H1 (cell line): ENCODE measurements at regions not wholly inside any gene's neighbourhood (a gene's known extent, or its start where the extent isn't known, plus 50 kb on each side); places are given as distances from the start of the nearest gene placed in this dataset.

Experiments used
- CTCF ChIA-PET: fragments of 300-600 bp; sonication (Branson Sonifier 250); formaldehyde crosslinking; loops from one replicate; lab custom pipeline; 2021; ENCODE audit not compliant: partially characterized antibody; lab: Charles Lee
- POLR2A ChIA-PET: fragments of 300-600 bp; sonication (Branson Sonifier 250); formaldehyde crosslinking; loops from one replicate; lab custom pipeline; 2021; ENCODE audit warnings: inconsistent platforms; ENCODE audit not compliant: partially characterized antibody; lab: Charles Lee
- DNase-seq, 2 experiments: peaks; one replicate each; pipeline versions ENCODE4 v3.0.0 to v3.0.0-alpha.2; 2010 to 2022; ENCODE audit warnings: low spot score in 2 of 2, low read depth in 1 of 2, mixed read lengths in 1 of 2
- FAIRE-seq: peaks from 2 replicates; lab custom pipeline; 2011; peaks lifted over from hg19 to GRCh38; lab: Jason Lieb, UNC
- H2AFZ ChIP-seq: 2 replicates; pipeline ENCODE4 v1.8.1; 2012; ENCODE audit warnings: low read length, inconsistent platforms
- H2AK5ac ChIP-seq: 2 replicates; pipeline ENCODE4 v1.6.1; 2013; ENCODE audit warnings: low read depth, low read length
- H2BK120ac ChIP-seq: replicated peaks from 2 replicates; pipeline ENCODE3; 2013; ENCODE audit warnings: low read depth, low read length, inconsistent platforms
- H2BK12ac ChIP-seq: 2 replicates; pipeline ENCODE4 v1.6.1; 2013; ENCODE audit warnings: low read depth, low read length
- H2BK15ac ChIP-seq: 2 replicates; pipeline ENCODE4 v1.6.1; 2013; ENCODE audit warnings: low read length
- H2BK20ac ChIP-seq: 2 replicates; pipeline ENCODE4 v1.6.1; 2013; ENCODE audit warnings: low read length
- H2BK5ac ChIP-seq: 2 replicates; pipeline ENCODE4 v1.6.1; 2013; ENCODE audit warnings: low read depth, low read length
- H3K14ac ChIP-seq: 2 replicates; pipeline ENCODE4 v1.6.1; 2013; ENCODE audit warnings: inconsistent platforms; ENCODE audit not compliant: insufficient read length
- H3K18ac ChIP-seq: 2 replicates; pipeline ENCODE4 v1.6.1; 2013; ENCODE audit warnings: low read length; ENCODE audit errors: extremely low read depth
- H3K23ac ChIP-seq: 2 replicates; pipeline ENCODE4 v1.6.1; 2013; ENCODE audit warnings: inconsistent platforms; ENCODE audit not compliant: insufficient read length
- H3K23me2 ChIP-seq: 2 replicates; pipeline ENCODE4 v1.6.1; 2013; ENCODE audit warnings: low read depth, low read length
- H3K27ac ChIP-seq: 2 replicates; pipeline ENCODE4 v1.6.1; 2011; ENCODE audit warnings: low read depth, low read length, inconsistent platforms
- H3K27me3 ChIP-seq, 4 experiments: replicated peaks in 1 of 4; 1 replicate in 1 of 4; 2 replicates in 3 of 4; pipeline versions ENCODE4 v1.6.1 to v1.8.1; 2011 to 2013; ENCODE audit warnings: low read length in 3 of 4, mild to moderate bottlenecking in 3 of 4, inconsistent platforms in 2 of 4, mixed read lengths in 2 of 4, moderate library complexity in 1 of 4; ENCODE audit not compliant: control insufficient read depth in 3 of 4, insufficient read depth in 3 of 4; ENCODE audit errors: extremely low read depth in 1 of 4
- H3K36me3 ChIP-seq, 4 experiments: 2 replicates each; pipeline versions ENCODE4 v1.6.1 to v1.8.1; 2011 to 2013; ENCODE audit warnings: mild to moderate bottlenecking in 4 of 4, low read length in 3 of 4, moderate library complexity in 2 of 4, control low read depth in 1 of 4, inconsistent platforms in 1 of 4; ENCODE audit not compliant: insufficient read depth in 4 of 4, control insufficient read depth in 2 of 4
- H3K4ac ChIP-seq: replicated peaks from 2 replicates; pipeline ENCODE3; 2013; ENCODE audit warnings: low read length, low read depth, mixed read lengths, inconsistent platforms; ENCODE audit not compliant: insufficient read length
- H3K4me1 ChIP-seq, 4 experiments: replicated peaks in 1 of 4; 1 replicate in 1 of 4; 2 replicates in 3 of 4; pipeline versions ENCODE4 v1.6.1 to v1.8.1; 2011 to 2013; ENCODE audit warnings: low read length in 3 of 4, inconsistent platforms in 2 of 4, mixed read lengths in 1 of 4; ENCODE audit not compliant: insufficient read depth in 4 of 4, control insufficient read depth in 3 of 4
- H3K4me2 ChIP-seq, 2 experiments: 2 replicates each; pipeline versions ENCODE4 v1.6.1 to v1.8.1; 2011 to 2013; ENCODE audit warnings: low read depth in 2 of 2, low read length in 2 of 2, control low read depth in 1 of 2, inconsistent platforms in 1 of 2, mild to moderate bottlenecking in 1 of 2; ENCODE audit not compliant: insufficient read depth in 1 of 2
- H3K4me3 ChIP-seq, 4 experiments: fragments of 200-600, 300-600 bp in 1 of 4; sonication (generic), shearing (Covaris generic), sonication (Bioruptor Twin) in 1 of 4; 2 replicates each; pipeline versions ENCODE4 v1.5.1 to v1.8.1; 2011 to 2016; ENCODE audit warnings: low read length in 4 of 4, low read depth in 3 of 4, control low read depth in 2 of 4, inconsistent platforms in 2 of 4, mild to moderate bottlenecking in 2 of 4, mixed read lengths in 1 of 4, moderate library complexity in 1 of 4; ENCODE audit not compliant: insufficient read depth in 2 of 4; ENCODE audit errors: extremely low read depth in 1 of 4
- H3K56ac ChIP-seq: replicated peaks from 2 replicates; pipeline ENCODE3; 2013; ENCODE audit warnings: low read depth, mild to moderate bottlenecking, mixed read lengths, low read length, inconsistent platforms; ENCODE audit not compliant: insufficient read length
- H3K79me1 ChIP-seq: 2 replicates; pipeline ENCODE4 v1.6.1; 2013; ENCODE audit warnings: low read depth, low read length, control low read depth
- H3K79me2 ChIP-seq, 2 experiments: 2 replicates each; pipeline versions ENCODE4 v1.6.1 to v1.8.1; 2012 to 2013; ENCODE audit warnings: low read length in 2 of 2, mild to moderate bottlenecking in 2 of 2, inconsistent platforms in 1 of 2; ENCODE audit not compliant: insufficient read depth in 2 of 2, control insufficient read depth in 1 of 2
- H3K9ac ChIP-seq, 4 experiments: replicated peaks in 1 of 4; 1 replicate in 1 of 4; 2 replicates in 3 of 4; pipeline versions ENCODE4 v1.6.1 to v1.8.1; 2011 to 2013; ENCODE audit warnings: low read depth in 3 of 4, low read length in 3 of 4, control low read depth in 2 of 4, mild to moderate bottlenecking in 2 of 4, moderate library complexity in 2 of 4, inconsistent platforms in 1 of 4; ENCODE audit errors: extremely low read depth in 1 of 4
- H3K9me3 ChIP-seq, 2 experiments: 2 replicates each; pipeline versions ENCODE4 v1.6.1 to v1.8.1; 2012 to 2013; ENCODE audit warnings: mild to moderate bottlenecking in 2 of 2, moderate library complexity in 2 of 2, control low read depth in 1 of 2, inconsistent platforms in 1 of 2, low read depth in 1 of 2, low read length in 1 of 2, mixed read lengths in 1 of 2; ENCODE audit not compliant: insufficient read depth in 2 of 2
- H4K20me1 ChIP-seq, 2 experiments: replicated peaks in 1 of 2; 2 replicates each; pipeline versions ENCODE3 to v1.8.1; 2011 to 2013; ENCODE audit warnings: inconsistent platforms in 2 of 2, low read length in 2 of 2, mild to moderate bottlenecking in 1 of 2; ENCODE audit not compliant: insufficient read depth in 2 of 2, control insufficient read depth in 1 of 2
- H4K5ac ChIP-seq: 2 replicates; pipeline ENCODE4 v1.6.1; 2013; ENCODE audit warnings: low read length, low read depth, mixed read lengths, inconsistent platforms; ENCODE audit not compliant: insufficient read length
- H4K8ac ChIP-seq: 2 replicates; pipeline ENCODE4 v1.8.0; 2013; ENCODE audit warnings: mild to moderate bottlenecking, moderate library complexity, low read length, inconsistent platforms; ENCODE audit not compliant: insufficient read depth; ENCODE audit errors: extremely low read depth
- H4K91ac ChIP-seq: replicated peaks from 2 replicates; pipeline ENCODE3; 2013; ENCODE audit warnings: low read length, mixed read lengths, inconsistent platforms; ENCODE audit not compliant: insufficient read length
- CHD2 ChIP-seq: IDR thresholded peaks from 2 replicates; pipeline ENCODE4 v1.6.1; 2012; ENCODE audit warnings: low read length, improper control_type of control experiment
- CREB1 ChIP-seq: IDR thresholded peaks from 2 replicates; pipeline ENCODE4 v1.6.1; 2012; ENCODE audit warnings: inconsistent platforms
- PHF8 ChIP-seq: fragments of 200-600 bp; sonication (generic); conservative IDR thresholded peaks from 2 replicates; pipeline ENCODE4 v1.7.1; 2012; ENCODE audit warnings: low read depth, mild to moderate bottlenecking, inconsistent platforms, low read length, moderate library complexity
- SP1 ChIP-seq: IDR thresholded peaks from 2 replicates; pipeline ENCODE4 v1.6.1; 2011; ENCODE audit warnings: low read depth, low read length
- SP2 ChIP-seq: IDR thresholded peaks from 2 replicates; pipeline ENCODE4 v1.6.1; 2012; ENCODE audit warnings: mild to moderate bottlenecking, low read length, inconsistent platforms
- WGBS, 2 experiments: shearing (Covaris generic) in 1 of 2; methylation state at CpG; one replicate each; pipeline versions ENCODE4 v1.1.6 to v1.1.7; 2013 to 2015; ENCODE audit warnings: low lambda C conversion rate in 2 of 2, mixed read lengths in 2 of 2, inconsistent platforms in 1 of 2, low coverage in 1 of 2, missing lambda C conversion rate in 1 of 2; ENCODE audit not compliant: insufficient replicate concordance in 2 of 2, insufficient coverage in 1 of 2, insufficient read length in 1 of 2; ENCODE audit errors: extremely low coverage in 1 of 2, missing lambda C conversion rate in 1 of 2; 5-methylcytosine and 5-hydroxymethylcytosine counted together

DNA sequence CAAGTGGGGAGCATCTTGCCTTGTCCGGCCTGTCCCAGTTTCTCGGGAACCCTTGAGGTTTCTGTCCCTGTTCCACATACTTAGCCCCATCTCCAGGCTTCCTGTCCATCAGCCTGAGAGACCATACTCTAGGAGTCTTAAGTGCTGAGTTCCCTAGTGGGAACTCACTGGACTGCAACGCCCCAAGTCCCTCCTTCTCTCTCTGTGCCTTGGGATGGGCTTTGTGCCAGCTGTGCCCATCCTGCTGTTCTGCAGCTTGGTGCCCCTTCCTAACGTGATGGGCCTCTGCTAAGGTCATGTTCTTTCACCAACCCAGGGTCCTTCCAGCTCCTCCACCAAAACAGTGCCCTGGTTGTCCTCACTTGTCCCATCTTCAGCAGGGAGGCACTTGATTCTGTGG, 222.3 kb upstream of the ANKRD55 start:
- no peaks in the 10 kb centered on the region for H3K27me3 ChIP-seq
- no peaks in the 10 kb centered on the region for H4K20me1 ChIP-seq
- H3K79me2 ChIP-seq = no peaks in the 10 kb centered on the region
- no peak overlapping the region for H4K8ac ChIP-seq
- H3K56ac ChIP-seq = no peak overlapping the region
- H2BK12ac ChIP-seq = no peak overlapping the region
- H3K4me3 ChIP-seq = no peak overlapping the region
- no peaks in the 10 kb centered on the region; the same call in 1 of the 2 replicates for H3K23me2 ChIP-seq
- H2BK120ac ChIP-seq = no peak overlapping the region
- no peak overlapping the region for H3K9ac ChIP-seq
- H3K79me1 ChIP-seq = no peaks in the 10 kb centered on the region
- no peak for TF ChIP-seq CHD2
- TF ChIP-seq SP1 = no peak
- TF ChIP-seq PHF8 = no peak
- no peak for TF ChIP-seq CREB1
- no peak for TF ChIP-seq SP2
- TF ChIP-seq, all 59 proteins: peak for 0
- DNase-seq (no peak), FAIRE-seq (no peak)
- no peak overlapping the region for H3K18ac ChIP-seq
- 82% methylated on average over 4 of the region's 4 CpGs; no CpG with 5 or more reads in 1 of the 2 experiments for WGBS, 2 experiments
- no peak overlapping the region for H3K4me2 ChIP-seq
- H2BK5ac ChIP-seq = no peak overlapping the region
- H2AK5ac ChIP-seq = no peak overlapping the region
- no peak overlapping the region for H4K5ac ChIP-seq
- H3K23ac ChIP-seq = no peak overlapping the region
- no peak overlapping the region for H3K14ac ChIP-seq
- POLR2A ChIA-PET = no interaction called here
- H4K91ac ChIP-seq = no peak overlapping the region
- no peaks in the 10 kb centered on the region; a peak in 2 of 7 replicates for H3K4me1 ChIP-seq
- no peaks in the 10 kb centered on the region for H3K9me3 ChIP-seq
- no peak overlapping the region for H2AFZ ChIP-seq
- H2BK15ac ChIP-seq = no peak overlapping the region
- no peak overlapping the region for H3K27ac ChIP-seq
- no peak overlapping the region for H3K4ac ChIP-seq
- H3K36me3 ChIP-seq = no peaks in the 10 kb centered on the region
- CTCF ChIA-PET = no interaction called here
- no peak overlapping the region for H2BK20ac ChIP-seq
